NB4 (cell line): ENCODE measurements at regions not wholly inside any gene's neighbourhood (a gene's known extent, or its start where the extent isn't known, plus 50 kb on each side); places are given as distances from the start of the nearest gene placed in this dataset.

Source experiments
- CTCF ChIP-seq: IDR thresholded peaks from one replicate; pipeline ENCODE4 v1.5.1; 2012; ENCODE audit warnings: low read depth, low read length
- POLR2A ChIP-seq: IDR thresholded peaks from 2 replicates; pipeline ENCODE4 v1.6.1; 2011; ENCODE audit warnings: mild to moderate bottlenecking; ENCODE audit not compliant: insufficient read length; ENCODE audit errors: extremely low read depth

- TF ChIP-seq POLR2A (no peak), CTCF (no peak)
Observed at GRCh38 chr5:7087719-7088297, 308.1 kb upstream of the ADCY2 start.
